SK-MEL-5 (cell line): ENCODE measurements at regions not wholly inside any gene's neighbourhood (a gene's known extent, or its start where the extent isn't known, plus 50 kb on each side); places are given as distances from the start of the nearest gene placed in this dataset.

Source experiments
- DNase-seq: peaks from one replicate; pipeline ENCODE4 v3.0.0-alpha.2; 2016; ENCODE audit warnings: low read depth, low spot score
- in situ Hi-C: cut with HindIII; loops from 2 replicates; pipeline ENCODE4 v1.10.0; 2016; ENCODE audit warnings: low sequenced_read_pairs, high pct_unique_total_duplicates, low pct_unique_long_range_greater_than_20kb

GRCh38 chr12:68418137-68418460 lies 85.9 kb upstream of the MDM1 start:
- in situ Hi-C loops: no loop called here
- no peak for DNase-seq

GRCh38 chr12:68420225-68421010 lies 88.3 kb upstream of the MDM1 start:
- DNase-seq: no peak

GRCh38 chr12:68422159-68422558 lies 90.0 kb upstream of the MDM1 start:
- in situ Hi-C loops: no loop called here
- DNase-seq: no peak

More at GRCh38 chr12:68420225-68421010, 88.3 kb upstream of the MDM1 start:
- in situ Hi-C loops: no loop called here

- no peak for DNase-seq
- in situ Hi-C loops: no loop called here
Observed at GRCh38 chr12:68422956-68423574, 90.9 kb upstream of the MDM1 start.

GRCh38 chr12:68425998-68426397 lies 93.8 kb upstream of the MDM1 start:
- in situ Hi-C loops: no loop called here
- no peak for DNase-seq

- in situ Hi-C loops: no loop called here
- DNase-seq: no peak
Observed at GRCh38 chr12:68428211-68428610, 96.0 kb upstream of the MDM1 start.

GRCh38 chr12:68428724-68429501 lies 96.8 kb upstream of the MDM1 start:
- in situ Hi-C loops: no loop called here
- DNase-seq: no peak

- in situ Hi-C loops: no loop called here
- DNase-seq: no peak
Observed at GRCh38 chr12:68429696-68430095, 97.5 kb upstream of the MDM1 start.

- in situ Hi-C loops: no loop called here
- DNase-seq: no peak
Observed at GRCh38 chr12:68431786-68432185, 99.6 kb upstream of the MDM1 start.

GRCh38 chr12:68432622-68433021 lies 100.5 kb upstream of the MDM1 start:
- DNase-seq: no peak

GRCh38 chr12:68434391-68435298 lies 102.5 kb upstream of the MDM1 start:
- DNase-seq: no peak
- in situ Hi-C loops: no loop called here

More at GRCh38 chr12:68432622-68433021, 100.5 kb upstream of the MDM1 start:
- in situ Hi-C loops: no loop called here

GRCh38 chr12:68435299-68435637 lies 103.1 kb upstream of the MDM1 start:
- in situ Hi-C loops: no loop called here
- DNase-seq: no peak

- DNase-seq: no peak
- in situ Hi-C loops: no loop called here
Observed at GRCh38 chr12:68435816-68436215, 103.7 kb upstream of the MDM1 start.

GRCh38 chr12:68438601-68439000 lies 106.4 kb upstream of the MDM1 start:
- in situ Hi-C loops: no loop called here
- DNase-seq: no peak

- in situ Hi-C loops: no loop called here
- DNase-seq: no peak
Observed at GRCh38 chr12:68439368-68440045, 107.3 kb upstream of the MDM1 start.

- in situ Hi-C loops: no loop called here
- no peak for DNase-seq
Observed at GRCh38 chr12:68440068-68440581, 108.0 kb upstream of the MDM1 start.

GRCh38 chr12:68441167-68441566 lies 109.0 kb upstream of the MDM1 start:
- in situ Hi-C loops: no loop called here
- DNase-seq: no peak
